ENCODE measurements at regions not wholly inside any gene's neighbourhood (a gene's known extent, or its start where the extent isn't known, plus 50 kb on each side); places are given as distances from the start of the nearest gene placed in this dataset.

DNA sequence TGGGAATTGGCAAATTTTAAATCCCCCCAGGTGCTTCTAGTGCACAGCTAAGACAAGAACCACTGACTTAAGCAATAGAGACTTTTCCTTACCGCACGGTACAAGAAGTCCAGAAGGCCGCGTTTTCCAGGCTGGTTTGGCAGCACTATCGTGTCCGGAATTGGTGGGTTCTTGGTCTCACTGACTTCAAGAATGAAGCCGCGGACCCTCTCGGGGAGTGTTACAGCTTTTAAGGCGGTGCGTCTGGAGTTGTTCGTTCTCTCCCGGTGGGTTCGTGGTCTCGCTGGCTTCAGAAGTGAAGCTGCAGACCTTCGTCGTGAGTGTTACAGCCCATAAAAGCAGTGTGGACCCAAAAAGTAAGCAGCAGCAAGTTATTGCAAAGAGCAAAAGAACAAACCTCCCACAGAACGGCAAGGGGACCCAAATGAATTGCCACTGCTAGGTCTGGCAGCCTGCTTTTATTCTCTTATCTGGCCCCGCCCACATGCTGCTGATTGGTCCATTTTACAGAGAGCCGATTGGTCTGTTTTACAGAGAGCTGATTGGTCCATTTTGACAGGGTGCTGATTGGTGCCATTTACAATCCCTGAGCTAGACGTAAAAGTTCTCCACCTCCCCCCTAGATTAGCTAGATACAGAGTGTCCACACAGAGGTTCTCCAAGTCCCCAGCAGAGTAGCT is 264.5 kb downstream of the PREX1 start:
- intact Hi-C loops (cut with DNase I) = no loop called here
- no peak for TF ChIP-seq CTCF (IDR thresholded peaks at IDR 0.05)
- FAIRE-seq = no peak

GRCh38 chr20:48562586-48563116 is 265.1 kb downstream of the PREX1 start:
- no peaks in the 10 kb centered on the region for H3K4me1 ChIP-seq
- no peak for FAIRE-seq
- DNase-seq = no peak
- no peak overlapping the region for H3K27ac ChIP-seq
- H3K9me3 ChIP-seq = no peaks in the 10 kb centered on the region
- TF ChIP-seq CTCF (IDR thresholded peaks at IDR 0.05) = no peak
- H3K27me3 ChIP-seq = no peaks in the 10 kb centered on the region
- no peaks in the 10 kb centered on the region for H3K36me3 ChIP-seq
- ATAC-seq = no peak
- WGBS, 2 donors = 53 to 60% methylated on average over 5 of the region's 5 CpGs
- H3K4me3 ChIP-seq = no peak overlapping the region
- intact Hi-C loops (cut with DNase I) = no loop called here

More for the DNA sequence above, 264.5 kb downstream of the PREX1 start:
- DNase-seq (no peak), ATAC-seq (no peak)
- Histone ChIP-seq H3K27ac (no peak overlapping the region), H3K36me3 (no peaks in the 10 kb centered on the region), H3K4me3 (no peak overlapping the region), H3K27me3 (no peaks in the 10 kb centered on the region), H3K4me1 (no peaks in the 10 kb centered on the region), H3K9me3 (no peaks in the 10 kb centered on the region)
- 83 to 88% methylated on average over 21 of the region's 21 CpGs for WGBS, 2 donors

DNA sequence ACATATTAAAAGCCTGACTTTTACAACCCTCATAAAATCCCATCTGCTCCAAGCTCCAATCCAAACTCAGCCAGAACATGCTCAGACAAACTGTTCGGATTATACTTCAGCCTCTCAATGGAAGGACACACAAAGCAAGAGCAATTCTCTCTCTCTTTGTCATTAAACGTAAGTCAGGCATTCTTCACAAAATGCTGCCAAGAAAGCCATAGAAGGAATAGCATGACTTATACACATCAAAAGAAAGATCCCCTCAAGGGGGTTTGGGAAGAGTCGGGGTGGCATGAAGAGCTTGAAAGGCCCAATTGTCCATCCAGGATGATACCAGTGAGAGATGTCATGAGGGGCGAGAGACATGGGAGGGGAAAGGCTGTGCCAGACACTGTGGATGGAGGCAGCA is 268.9 kb downstream of the PREX1 start:
- intact Hi-C loops (cut with DNase I) = no loop called here

DNA sequence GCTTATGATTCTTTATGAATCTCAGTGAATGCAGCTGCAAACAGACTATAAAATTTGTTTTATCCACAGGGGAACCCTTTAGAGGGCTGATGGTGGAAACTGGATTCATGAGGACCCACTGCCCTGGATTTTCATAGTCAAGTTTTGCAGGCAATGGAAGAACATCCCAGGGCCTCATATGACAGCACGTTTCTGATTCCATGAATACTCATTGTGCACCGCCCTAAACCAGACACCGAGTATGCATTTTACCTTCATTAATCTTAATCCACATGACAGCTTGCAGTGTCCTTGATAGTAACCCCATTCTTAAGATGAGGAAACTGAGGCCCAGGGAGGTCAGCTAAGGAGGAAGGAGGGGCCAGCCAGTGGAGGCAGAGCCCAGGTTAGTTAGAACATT is 270.4 kb downstream of the PREX1 start:
- intact Hi-C loops (cut with DNase I) = no loop called here
- H3K4me3 ChIP-seq = no peak overlapping the region
- H3K36me3 ChIP-seq = no peaks in the 10 kb centered on the region
- no peak for DNase-seq
- H3K4me1 ChIP-seq = no peaks in the 10 kb centered on the region
- TF ChIP-seq CTCF (IDR thresholded peaks at IDR 0.05) = no peak
- no peak for ATAC-seq
- no peaks in the 10 kb centered on the region for H3K27me3 ChIP-seq
- FAIRE-seq = no peak
- no peaks in the 10 kb centered on the region for H3K9me3 ChIP-seq
- WGBS, 2 donors = 61 to 69% methylated on average over 3 of the region's 3 CpGs
- no peak overlapping the region for H3K27ac ChIP-seq

More for the DNA sequence above, 268.9 kb downstream of the PREX1 start:
- Histone ChIP-seq H3K4me1 (no peaks in the 10 kb centered on the region), H3K4me3 (no peak overlapping the region), H3K9me3 (no peaks in the 10 kb centered on the region), H3K27me3 (no peaks in the 10 kb centered on the region), H3K36me3 (no peaks in the 10 kb centered on the region), H3K27ac (no peak overlapping the region)
- DNase-seq (no peak), ATAC-seq (no peak), FAIRE-seq (no peak)
- WGBS, 2 donors = 72 to 84% methylated on average over 4 of the region's 4 CpGs
- no peak for TF ChIP-seq CTCF (IDR thresholded peaks at IDR 0.05)

- WGBS, 2 donors = 38 to 45% methylated on average over 6 of the region's 6 CpGs
- intact Hi-C loops (cut with DNase I) = no loop called here
- H3K27ac ChIP-seq = no peak overlapping the region
- DNase-seq = no peak
- H3K4me3 ChIP-seq = no peak overlapping the region
- H3K27me3 ChIP-seq = no peaks in the 10 kb centered on the region
- ATAC-seq = no peak
- no peaks in the 10 kb centered on the region for H3K4me1 ChIP-seq
- no peaks in the 10 kb centered on the region for H3K36me3 ChIP-seq
- TF ChIP-seq CTCF (IDR thresholded peaks at IDR 0.05) = no peak
- no peak for FAIRE-seq
- H3K9me3 ChIP-seq = no peaks in the 10 kb centered on the region
Measured at GRCh38 chr20:48556956-48557355, 270.8 kb downstream of the PREX1 start.
